GM19467 (cell line): ENCODE measurements at regions not wholly inside any gene's neighbourhood (a gene's known extent, or its start where the extent isn't known, plus 50 kb on each side); places are given as distances from the start of the nearest gene placed in this dataset.
"Not testable (repeated sequence)": the region's sequence is repeated elsewhere in the genome, so short reads cannot be mapped to it uniquely, and the experiment has no call there.

Experiments used
- ATAC-seq: cut with Tn5 transposase; IDR thresholded peaks from one replicate; pipeline ENCODE4 v1.9.1; 2021; ENCODE audit warnings: mild to moderate bottlenecking, moderate library complexity; ENCODE audit not compliant: unreplicated experiment

DNA sequence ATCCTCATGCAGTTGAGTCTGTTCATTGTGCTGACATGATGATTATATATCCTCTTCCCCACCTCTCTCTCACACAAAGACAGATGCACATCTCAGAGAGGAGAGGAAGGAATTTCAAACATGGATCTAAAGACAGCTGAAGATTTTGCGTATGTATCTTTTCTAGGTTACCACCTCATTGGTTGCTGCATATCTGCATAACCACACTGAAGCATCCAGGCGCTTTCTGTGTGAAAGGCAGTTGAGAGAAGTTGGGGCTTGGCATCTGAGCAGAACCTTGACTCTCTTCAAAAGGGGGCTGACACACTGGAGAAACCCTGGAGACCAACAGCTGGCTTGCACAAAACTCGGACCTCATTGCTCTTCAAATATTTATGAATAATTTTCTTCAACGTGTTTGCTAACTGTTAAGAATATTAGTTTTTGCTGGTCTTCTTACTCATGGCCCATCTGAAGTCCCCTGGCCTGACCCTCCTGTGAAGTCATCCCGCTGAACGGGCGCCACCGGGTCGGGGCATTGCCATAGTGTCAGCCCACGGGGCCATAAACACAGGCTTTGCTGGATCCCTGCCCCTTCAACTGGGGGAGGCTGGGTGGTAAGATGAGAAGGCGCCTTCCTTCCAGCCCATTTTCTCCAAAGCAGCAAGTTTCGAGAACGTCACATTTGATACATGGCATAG, 593.2 kb upstream of the CLINT1 start:
- no peak for ATAC-seq

DNA sequence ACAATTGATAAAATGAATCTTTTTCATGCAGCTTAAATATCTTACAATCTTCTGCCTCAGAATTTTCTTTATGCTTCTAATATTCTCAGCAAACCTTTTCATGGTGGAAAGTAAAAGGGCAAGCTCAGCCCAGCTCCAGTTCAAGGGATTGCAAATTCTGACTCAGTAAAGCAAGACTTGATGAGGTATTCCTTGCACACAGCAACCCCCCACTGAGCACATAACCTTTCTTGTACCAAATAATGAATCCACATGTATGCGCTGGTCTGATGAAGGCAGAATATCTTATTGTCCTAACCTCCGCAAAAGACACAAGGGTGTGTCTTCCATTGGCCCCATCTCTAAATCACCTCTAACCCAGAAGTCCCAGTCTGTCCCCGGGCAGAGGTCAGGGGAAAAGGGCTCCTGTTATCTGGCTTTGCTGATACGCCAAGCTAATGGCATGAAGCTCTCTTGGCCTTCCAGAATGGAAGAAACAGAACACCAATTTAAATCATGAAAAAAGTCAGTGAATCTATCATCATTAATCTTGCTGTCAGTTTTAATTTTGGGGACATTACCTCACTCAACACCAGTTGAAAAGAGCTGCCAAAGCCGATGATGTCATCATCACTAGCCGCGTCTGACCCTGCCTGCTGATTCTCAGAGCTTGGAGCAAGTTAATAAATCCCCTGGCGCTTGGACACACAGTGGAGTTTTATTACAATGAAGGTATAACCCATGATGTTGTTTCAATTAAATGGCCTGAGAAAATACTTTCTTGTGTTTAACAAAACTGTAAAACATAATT, 592.5 kb upstream of the CLINT1 start:
- no peak for ATAC-seq

DNA sequence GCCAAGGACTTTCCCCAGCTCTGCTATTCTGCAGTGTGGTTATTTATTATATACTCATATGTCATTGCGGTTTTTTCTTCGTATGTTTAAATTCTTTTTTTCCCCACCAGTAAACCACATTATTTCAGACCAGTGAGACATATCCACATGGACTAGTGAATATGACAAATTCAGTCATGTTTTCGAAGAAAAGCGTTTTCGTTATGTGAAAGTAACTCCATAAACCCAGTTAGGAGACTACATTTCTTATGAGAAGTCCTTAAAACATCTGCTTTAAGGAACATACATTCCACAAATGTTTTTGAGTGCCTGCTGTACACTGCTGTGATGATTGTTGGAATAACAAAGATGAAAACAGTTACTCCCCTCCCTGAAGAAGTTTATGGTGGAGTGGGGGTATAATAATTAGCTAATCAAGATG, 591.8 kb upstream of the CLINT1 start:
- ATAC-seq, result no peak

DNA sequence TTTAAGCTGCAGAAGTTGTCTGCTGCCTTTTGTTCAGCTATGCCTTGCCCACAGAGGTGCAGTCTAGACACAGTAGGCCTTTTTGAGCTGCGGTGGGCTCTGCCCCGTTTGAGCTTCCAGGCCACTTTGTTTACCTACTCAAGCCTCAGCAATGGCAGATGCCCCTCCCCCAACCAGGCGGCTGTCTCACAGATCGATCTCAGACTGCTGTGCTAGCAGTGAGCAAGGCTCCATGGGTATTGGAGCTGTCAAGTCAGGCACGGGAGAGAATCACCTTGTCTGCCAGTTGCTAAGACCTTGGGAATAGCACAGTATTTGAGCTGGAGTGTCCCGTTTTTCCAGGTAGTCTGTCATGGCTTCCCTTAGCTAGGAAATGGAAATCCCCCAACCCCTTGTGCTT, 587.8 kb upstream of the CLINT1 start:
- not testable (repeated sequence) for ATAC-seq

DNA sequence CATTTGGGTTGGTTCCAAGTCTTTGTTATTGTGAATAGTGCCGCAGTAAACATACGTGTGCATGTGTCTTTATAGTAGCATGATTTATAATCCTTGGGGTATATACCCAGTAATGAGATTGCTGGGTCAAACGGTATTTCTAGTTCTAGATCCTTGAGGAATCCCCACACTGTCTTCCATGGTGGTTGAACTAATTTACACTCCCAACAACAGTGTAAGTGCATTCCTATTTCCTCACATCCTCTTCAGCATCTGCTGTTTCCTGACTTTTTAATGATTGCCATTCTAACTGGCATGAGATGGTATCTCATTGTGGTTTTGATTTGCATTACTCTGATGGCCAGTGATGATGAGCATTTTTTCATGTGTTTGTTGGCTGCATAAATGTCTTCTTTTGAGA, 580.3 kb upstream of the CLINT1 start:
- not testable (repeated sequence) for ATAC-seq

DNA sequence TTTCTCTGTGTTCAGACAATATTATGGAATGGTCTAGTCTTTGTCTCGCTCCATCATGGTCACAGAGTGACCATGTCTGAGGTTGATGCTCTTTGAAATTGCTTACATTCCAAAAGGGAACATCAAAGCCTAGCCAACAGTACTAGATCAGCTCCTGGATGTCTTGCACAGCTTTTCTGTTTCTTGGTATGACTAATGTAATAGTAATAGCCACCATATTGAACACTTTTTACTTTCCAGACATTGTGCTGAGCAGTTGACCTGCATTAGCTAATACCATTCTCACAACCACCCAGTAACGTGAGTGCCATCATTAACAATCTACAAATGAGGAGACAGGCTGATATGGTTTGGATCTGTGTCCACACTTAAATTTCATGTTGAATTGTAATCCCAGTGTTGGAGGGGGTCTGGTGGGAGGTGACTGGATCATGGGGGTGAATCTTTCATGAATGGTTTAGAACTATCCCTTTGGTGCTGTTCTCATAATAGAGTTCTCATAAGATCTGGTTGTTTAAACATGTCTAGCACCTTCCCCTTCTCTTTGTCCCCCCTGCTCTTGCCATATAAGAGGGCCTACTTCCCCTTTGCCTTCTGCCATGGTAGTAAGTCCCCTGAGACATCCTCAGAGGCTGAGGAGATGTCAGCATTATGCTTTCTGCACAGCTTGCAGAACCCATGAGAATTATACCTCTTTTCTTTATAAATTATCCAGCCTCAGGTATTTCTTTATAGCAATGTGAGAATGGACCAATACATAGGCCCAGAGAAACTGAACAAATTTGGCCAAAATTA, 577.5 kb upstream of the CLINT1 start:
- ATAC-seq, result no peak

DNA sequence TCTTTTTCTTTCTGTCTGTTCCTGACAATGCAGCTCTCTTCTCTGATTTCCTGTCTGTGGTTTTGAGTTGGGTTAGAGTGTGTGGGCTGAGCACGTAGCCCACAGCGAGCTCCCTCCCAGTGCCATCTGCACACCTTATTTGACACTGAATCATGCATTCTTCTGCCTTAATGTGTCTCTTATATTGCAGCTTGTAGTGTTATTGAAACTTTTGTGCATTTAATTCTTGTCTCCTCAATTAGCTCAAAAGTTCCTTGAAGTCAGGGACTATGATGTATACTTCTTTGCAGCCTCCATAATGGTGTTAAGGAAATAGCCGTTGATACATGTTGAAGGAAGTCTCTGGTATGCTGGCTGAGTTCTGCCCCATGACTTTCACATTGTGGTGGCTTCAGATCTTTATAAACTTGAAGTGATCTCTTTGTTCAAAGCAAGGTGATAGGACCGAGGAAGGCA, 576.2 kb upstream of the CLINT1 start:
- ATAC-seq, result peak; percentile 68

DNA sequence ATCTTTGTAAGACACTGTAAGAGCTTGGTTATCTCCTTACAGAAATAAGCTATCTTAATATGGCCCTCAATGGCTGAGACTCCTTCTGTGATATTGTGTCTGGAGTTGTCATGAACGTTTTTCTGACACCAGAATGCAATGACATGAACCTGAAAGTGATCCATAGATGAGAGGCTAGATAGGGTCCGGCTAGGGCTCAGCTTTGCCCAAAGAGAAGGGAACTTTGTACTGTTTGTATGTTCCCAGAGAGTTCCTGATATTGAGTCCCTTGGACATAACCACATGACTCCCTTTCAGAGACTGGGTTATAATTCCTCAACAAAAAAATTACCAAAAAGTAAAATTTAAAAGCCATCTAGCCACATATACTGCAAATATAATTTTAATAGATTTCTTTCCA, 575.8 kb upstream of the CLINT1 start:
- no peak for ATAC-seq

DNA sequence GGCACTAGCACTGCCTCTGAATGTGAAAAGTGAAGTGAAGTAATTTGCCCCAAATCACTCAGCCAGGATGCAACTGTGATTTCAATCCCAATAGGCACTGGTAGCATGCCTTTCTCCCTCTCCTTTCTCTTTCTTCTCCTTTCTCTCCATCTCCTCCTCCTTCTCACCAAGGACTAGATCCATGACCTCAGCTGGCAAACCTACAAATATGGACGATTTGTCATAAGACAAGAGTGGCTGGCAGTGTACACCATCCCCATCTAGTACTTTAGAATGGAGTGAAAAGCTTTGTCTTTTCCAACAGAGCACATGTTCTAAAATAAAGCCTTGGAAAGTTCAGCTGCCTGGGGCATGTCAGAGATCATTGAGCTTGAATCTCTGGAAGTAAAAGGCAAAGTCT, 574.7 kb upstream of the CLINT1 start:
- no peak for ATAC-seq

DNA sequence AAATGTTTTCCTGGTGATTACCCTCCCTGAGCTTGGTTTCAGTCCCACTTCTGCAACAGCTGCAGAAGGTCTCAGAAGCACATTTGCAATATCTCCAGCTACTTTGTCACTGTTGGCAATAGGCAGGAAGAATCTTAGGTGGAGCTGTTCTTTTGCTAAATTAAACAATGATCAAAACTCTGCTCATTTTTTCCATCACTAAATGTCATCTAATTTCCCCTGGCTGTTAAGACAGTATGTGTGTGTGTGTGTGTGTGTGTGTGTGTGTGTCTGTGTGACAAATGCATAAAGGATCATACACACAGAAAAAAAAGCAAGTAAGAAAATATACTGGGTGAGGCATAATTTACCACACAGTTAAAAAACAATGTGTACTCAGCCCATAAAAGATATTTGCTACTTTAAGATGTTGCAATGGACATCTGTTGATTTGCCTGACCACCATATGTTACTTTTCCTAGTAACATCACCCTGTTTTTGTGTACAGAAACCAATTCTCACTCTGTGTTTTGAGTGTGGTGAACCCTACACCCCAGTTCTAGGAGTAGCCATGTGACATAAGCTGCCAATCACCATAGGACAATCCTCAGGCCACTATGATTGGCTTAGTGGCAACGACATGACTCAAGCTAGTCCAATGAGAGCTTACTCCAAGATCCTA, 572.6 kb upstream of the CLINT1 start:
- ATAC-seq, result no peak

DNA sequence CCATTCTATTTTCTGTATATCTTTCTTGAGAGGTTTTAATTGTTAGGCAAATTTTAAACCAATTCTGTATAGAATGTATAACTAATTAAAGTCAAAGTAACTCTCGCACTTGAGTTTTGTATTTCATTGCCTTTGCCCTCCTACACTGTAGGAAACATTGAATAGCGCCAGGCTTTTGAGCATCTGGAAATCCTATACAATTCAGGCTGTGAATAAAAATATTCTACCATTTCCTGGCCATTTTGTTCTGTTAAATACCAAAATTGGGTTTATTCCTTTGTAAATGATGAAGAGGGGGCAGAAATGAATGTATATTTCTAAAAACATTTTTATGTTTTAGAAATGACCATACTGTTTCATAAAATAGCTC, 571.8 kb upstream of the CLINT1 start:
- no peak for ATAC-seq

DNA sequence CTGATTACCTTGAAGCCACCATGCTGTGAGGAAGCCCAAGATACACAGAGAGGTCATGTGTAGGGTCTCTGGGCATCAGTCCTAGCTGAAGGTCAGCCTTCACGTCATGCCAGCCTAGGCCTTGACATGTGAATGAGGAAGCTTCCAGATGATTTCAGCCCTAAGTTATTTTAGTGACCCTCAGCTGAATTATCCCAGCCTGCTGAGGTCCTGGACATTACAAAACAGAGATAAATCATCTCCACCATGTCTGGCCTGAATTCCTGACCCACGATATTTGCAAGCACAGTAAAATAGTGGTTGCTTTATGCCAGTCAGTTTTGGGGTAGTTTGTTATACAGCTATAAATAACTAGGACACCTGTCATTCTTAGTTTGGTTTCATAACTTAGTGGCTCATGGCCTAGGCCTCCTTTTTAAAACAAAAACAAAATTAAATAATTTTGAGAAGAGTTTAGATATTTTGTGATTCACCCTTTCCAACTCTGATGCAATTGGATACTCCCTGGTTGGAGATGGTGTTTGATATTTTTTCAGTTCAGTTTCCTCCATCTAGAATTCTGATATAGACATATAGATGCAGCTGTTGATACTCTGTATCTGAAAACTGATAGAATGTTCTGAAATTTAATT, 571.3 kb upstream of the CLINT1 start:
- ATAC-seq, result no peak

DNA sequence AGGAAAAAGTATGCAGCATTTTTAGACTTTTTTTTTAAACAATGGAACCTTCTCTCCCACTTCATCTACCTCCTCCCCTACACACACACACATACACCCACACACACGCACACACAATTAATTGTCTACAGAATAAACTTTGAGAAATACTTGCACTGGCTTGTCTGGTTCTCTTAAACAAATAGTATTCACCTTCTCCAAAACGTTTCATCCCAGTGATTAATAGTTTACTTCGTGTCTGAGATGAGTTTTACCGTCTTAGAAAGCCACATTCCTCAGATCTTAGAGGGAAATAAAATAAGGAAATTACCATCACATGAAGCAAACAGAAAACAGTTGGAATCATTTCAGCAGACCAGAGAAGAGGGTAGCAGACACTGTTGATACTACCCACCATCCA, 570.6 kb upstream of the CLINT1 start:
- ATAC-seq, result no peak

DNA sequence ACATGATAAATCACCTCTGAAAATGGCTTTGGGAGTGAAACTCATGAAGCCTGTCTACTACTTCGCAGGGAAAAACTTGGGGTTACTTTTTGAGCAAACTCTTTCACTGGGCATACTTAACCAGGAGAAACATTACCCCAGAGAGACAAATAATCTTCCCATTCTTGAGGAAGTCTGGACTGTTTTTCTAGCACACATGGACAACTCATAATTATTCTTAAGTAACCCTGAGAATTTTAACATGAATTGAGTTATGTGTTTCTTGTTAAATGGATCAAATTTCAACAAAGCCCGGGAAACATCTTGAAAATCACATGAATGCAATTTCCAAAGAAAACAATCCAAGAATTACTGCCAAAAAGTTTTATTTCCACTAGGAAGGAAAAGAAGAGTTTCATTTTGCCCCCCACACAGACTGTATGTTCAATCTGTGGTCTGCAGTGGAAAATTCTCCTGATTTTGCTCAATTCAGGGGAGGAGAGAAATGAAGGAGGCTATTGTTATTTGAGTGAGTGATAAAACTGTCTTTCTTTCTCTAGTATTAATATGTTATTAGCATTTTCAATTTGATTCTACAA, 564.8 kb upstream of the CLINT1 start:
- no peak for ATAC-seq

DNA sequence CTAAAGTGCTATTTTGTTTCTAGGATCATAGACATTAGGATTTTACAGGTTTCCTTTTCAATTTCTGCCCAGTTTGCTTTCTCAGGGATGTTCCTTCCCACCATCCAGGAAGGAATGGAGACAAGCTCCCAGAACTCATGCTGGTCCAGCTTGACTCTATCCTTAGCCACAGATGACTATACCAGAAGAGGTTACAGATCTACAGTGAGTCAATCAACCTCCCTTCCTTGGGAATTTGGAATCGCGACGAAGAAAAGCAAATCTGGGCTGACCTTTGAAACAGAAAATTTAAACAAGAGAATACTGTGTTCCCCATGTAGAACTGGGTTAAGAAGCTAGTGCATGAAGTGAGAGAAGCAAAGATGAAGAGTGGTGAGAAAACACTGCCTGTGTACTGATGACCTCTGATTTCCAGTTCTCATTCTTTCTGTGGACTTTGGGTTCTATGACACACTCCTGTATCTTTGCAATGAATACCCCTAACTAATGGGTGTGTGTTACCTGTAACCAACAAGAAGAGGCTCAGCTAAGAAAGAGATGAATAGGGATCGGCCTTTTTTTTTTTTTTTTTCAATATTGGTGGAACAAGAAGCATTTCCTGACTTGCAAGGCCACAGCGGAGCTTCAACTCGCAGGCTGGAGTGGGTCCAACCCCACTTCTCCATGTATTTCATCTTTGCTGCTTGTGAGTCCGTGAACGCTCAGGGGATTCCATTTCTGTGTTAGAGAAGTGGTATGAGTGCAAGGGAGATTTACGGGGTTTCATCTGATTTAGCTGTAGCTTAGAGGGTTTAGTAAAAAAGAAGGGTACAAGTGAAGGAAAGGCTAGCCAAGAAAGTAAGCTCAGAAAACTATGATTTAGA, 563.9 kb upstream of the CLINT1 start:
- no peak for ATAC-seq

DNA sequence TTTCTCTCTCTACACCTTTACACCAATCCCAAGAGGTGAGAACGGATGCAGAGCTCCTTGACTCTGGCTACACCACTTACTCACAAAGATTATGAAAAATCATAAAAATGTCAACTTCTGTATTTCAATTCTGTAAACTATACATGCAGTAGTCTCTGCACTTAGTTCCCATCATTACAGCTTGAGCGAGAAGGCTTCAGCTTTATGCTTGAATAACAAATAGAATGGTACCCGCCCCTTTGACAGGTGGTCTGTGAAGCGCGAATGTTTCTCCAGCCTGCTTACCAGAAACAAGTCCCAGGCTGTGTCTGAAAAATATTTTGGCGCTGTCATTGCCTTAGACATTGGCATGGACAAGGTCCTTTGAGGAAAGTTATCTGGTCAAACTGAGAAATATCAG, 562.4 kb upstream of the CLINT1 start:
- no peak for ATAC-seq

DNA sequence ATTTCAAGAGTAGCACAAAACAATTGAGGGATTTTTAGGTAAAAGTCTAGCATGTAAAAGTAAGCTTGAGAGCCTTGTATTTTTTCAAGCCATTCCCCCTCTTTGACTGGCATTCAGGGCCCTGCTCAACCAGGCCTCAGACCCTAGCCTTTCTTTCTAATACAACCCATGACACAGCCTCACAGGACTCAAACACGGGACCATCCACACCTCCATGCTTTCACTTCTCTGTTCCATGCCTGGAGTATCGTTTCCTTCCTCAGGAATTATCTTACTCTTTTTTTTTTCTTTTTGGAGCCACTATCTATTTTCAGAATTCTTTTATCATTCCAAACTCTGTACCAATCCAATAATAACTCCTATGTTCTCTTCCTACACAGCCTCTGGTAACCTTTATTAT, 560.2 kb upstream of the CLINT1 start:
- no peak for ATAC-seq

DNA sequence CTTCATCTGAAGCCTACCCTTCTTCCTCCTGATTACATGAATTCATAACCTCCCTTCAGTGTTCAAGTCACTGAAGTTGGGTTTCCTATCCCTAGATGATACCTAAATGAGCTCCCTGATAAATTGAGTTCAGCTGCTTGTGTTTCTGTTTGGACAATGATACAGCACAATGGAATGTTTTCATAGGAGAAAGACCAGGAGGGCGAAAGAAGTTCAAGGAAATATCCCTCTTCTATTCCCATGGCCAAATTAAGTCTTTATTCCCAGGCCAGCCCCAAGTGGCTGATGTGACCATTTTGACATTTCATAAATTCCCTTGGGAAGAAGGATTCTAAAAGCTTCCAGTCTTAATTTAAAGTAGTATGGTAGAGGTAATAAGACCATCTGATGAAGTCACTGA, 555.8 kb upstream of the CLINT1 start:
- ATAC-seq, result no peak

DNA sequence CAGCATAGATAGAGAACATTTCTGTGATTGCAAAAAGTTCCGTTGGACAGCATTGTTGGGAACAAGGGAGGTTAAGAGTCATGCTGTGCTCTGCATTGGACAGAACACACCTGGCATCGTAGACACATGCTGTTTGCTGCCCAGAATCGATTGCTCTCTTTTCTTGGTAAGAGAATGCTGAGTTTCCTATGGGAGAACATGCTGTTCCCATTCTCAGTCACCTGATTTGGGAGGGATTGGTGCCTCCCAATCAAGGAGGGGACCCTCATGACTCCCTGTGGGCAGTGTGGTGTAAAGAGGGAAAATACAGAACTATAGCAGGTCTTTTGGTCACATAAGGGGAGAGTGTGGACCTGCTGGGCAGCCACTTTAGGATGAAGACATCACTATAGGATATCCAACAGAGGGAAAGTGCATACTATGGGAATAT, 555.4 kb upstream of the CLINT1 start:
- ATAC-seq, result no peak
